ENCODE measurements at regions not wholly inside any gene's neighbourhood (a gene's known extent, or its start where the extent isn't known, plus 50 kb on each side); places are given as distances from the start of the nearest gene placed in this dataset.

DNA sequence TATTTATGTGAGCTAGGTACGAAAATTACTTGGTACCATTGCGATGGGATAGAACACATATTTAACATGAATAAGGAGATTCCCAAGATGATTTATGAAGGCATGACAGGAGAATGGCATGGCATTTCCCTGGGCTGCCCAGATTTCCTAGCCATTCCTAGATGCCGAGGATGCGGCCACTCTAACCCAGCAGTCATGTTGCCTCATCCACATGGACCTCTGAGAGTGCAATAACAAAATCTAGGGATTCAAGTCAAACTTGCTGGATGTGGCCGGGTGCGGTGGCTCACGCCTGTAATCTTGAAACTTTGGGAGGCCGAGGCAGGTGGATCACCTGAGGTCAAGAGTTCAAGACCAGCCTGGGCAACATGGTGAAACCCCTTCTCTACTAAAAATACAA is 110.8 kb upstream of the ARL4C start:
- no peaks in the 10 kb centered on the region for H3F3A ChIP-seq (ENCODE audit: insufficient read depth, low read length, poor library complexity, severe bottlenecking)
- no peaks in the 10 kb centered on the region for H3K79me2 ChIP-seq (replicated peaks; ENCODE audit: insufficient read depth, low read length)
- no peaks in the 10 kb centered on the region for H4K20me1 ChIP-seq (ENCODE audit: insufficient read depth)
- no peak overlapping the region for H3K4me2 ChIP-seq (ENCODE audit: low read length)
- H3K9ac ChIP-seq (ENCODE audit: low read length): no peak overlapping the region
- H3K9me2 ChIP-seq (ENCODE audit: insufficient read depth, low read length): no peaks in the 10 kb centered on the region
- H3K27ac ChIP-seq (ENCODE audit: low read length): no peak overlapping the region
- no peak for TF ChIP-seq CTCF (IDR thresholded peaks at IDR 0.05; ENCODE audit: poor library complexity, severe bottlenecking)
- no peak for TF ChIP-seq RAD21 (conservative IDR thresholded peaks at IDR 0.05)
- no peak for TF ChIP-seq EZH2 (IDR thresholded peaks at IDR 0.05; ENCODE audit: borderline replicate concordance, insufficient read depth, low read length, poor library complexity, severe bottlenecking)
- TF ChIP-seq EP300 (conservative IDR thresholded peaks at IDR 0.05; ENCODE audit: poor library complexity, severe bottlenecking): no peak
- TF ChIP-seq MXI1 (conservative IDR thresholded peaks at IDR 0.05; ENCODE audit: poor library complexity, severe bottlenecking): no peak
- no peak for TF ChIP-seq SMC3 (conservative IDR thresholded peaks at IDR 0.05; ENCODE audit: poor library complexity)
- no peak for TF ChIP-seq POLR2AphosphoS5 (IDR thresholded peaks at IDR 0.05)
- TF ChIP-seq, protein P1, sequence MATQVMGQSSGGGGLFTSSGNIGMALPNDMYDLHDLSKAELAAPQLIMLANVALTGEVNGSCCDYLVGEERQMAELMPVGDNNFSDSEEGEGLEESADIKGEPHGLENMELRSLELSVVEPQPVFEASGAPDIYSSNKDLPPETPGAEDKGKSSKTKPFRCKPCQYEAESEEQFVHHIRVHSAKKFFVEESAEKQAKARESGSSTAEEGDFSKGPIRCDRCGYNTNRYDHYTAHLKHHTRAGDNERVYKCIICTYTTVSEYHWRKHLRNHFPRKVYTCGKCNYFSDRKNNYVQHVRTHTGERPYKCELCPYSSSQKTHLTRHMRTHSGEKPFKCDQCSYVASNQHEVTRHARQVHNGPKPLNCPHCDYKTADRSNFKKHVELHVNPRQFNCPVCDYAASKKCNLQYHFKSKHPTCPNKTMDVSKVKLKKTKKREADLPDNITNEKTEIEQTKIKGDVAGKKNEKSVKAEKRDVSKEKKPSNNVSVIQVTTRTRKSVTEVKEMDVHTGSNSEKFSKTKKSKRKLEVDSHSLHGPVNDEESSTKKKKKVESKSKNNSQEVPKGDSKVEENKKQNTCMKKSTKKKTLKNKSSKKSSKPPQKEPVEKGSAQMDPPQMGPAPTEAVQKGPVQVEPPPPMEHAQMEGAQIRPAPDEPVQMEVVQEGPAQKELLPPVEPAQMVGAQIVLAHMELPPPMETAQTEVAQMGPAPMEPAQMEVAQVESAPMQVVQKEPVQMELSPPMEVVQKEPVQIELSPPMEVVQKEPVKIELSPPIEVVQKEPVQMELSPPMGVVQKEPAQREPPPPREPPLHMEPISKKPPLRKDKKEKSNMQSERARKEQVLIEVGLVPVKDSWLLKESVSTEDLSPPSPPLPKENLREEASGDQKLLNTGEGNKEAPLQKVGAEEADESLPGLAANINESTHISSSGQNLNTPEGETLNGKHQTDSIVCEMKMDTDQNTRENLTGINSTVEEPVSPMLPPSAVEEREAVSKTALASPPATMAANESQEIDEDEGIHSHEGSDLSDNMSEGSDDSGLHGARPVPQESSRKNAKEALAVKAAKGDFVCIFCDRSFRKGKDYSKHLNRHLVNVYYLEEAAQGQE (IDR thresholded peaks at IDR 0.05; ENCODE audit: borderline replicate concordance): no peak
- no peak for TF ChIP-seq TAF1 (IDR thresholded peaks at IDR 0.05; ENCODE audit: low read depth)
- peaks cover 3% of the 10 kb centered on the region for H3K9me3 ChIP-seq (ENCODE audit: low read length)
- no peaks in the 10 kb centered on the region for H3K36me3 ChIP-seq (ENCODE audit: insufficient read depth, low read length)
- H3K4me3 ChIP-seq (ENCODE audit: low read length): no peak overlapping the region
- no peaks in the 10 kb centered on the region for H3K27me3 ChIP-seq (ENCODE audit: insufficient read depth, low read depth, low read length)
- no peak overlapping the region for H2AFZ ChIP-seq (ENCODE audit: low read depth, low read length)

- Histone ChIP-seq H4K20me1 (ENCODE audit: insufficient read depth) (no peaks in the 10 kb centered on the region), H3F3A (ENCODE audit: insufficient read depth, low read length, poor library complexity, severe bottlenecking) (no peaks in the 10 kb centered on the region), H3K27ac (ENCODE audit: low read length) (no peak overlapping the region), H3K9me2 (ENCODE audit: insufficient read depth, low read length) (no peaks in the 10 kb centered on the region), H3K9me3 (ENCODE audit: low read length) (peaks cover 3% of the 10 kb centered on the region), H3K79me2 (replicated peaks; ENCODE audit: insufficient read depth, low read length) (no peaks in the 10 kb centered on the region), H3K4me3 (ENCODE audit: low read length) (no peak overlapping the region), H3K4me2 (ENCODE audit: low read length) (no peak overlapping the region), H2AFZ (ENCODE audit: low read depth, low read length) (no peak overlapping the region), H3K27me3 (ENCODE audit: insufficient read depth, low read depth, low read length) (no peaks in the 10 kb centered on the region), H3K36me3 (ENCODE audit: insufficient read depth, low read length) (no peaks in the 10 kb centered on the region), H3K9ac (ENCODE audit: low read length) (no peak overlapping the region)
- TF ChIP-seq POLR2AphosphoS5 (IDR thresholded peaks at IDR 0.05) (no peak), MXI1 (conservative IDR thresholded peaks at IDR 0.05; ENCODE audit: poor library complexity, severe bottlenecking) (no peak)
- TF ChIP-seq, protein P1 (IDR thresholded peaks at IDR 0.05; ENCODE audit: borderline replicate concordance): no peak
These were observed 110.0 kb upstream of the ARL4C start for GRCh38 chr2:234606896-234607295.
